ENCODE measurements at regions not wholly inside any gene's neighbourhood (a gene's known extent, or its start where the extent isn't known, plus 50 kb on each side); places are given as distances from the start of the nearest gene placed in this dataset.

- DNase-seq = no peak
Measured at GRCh38 chr15:101124731-101125451, 127.0 kb downstream of the CHSY1 start.

DNA sequence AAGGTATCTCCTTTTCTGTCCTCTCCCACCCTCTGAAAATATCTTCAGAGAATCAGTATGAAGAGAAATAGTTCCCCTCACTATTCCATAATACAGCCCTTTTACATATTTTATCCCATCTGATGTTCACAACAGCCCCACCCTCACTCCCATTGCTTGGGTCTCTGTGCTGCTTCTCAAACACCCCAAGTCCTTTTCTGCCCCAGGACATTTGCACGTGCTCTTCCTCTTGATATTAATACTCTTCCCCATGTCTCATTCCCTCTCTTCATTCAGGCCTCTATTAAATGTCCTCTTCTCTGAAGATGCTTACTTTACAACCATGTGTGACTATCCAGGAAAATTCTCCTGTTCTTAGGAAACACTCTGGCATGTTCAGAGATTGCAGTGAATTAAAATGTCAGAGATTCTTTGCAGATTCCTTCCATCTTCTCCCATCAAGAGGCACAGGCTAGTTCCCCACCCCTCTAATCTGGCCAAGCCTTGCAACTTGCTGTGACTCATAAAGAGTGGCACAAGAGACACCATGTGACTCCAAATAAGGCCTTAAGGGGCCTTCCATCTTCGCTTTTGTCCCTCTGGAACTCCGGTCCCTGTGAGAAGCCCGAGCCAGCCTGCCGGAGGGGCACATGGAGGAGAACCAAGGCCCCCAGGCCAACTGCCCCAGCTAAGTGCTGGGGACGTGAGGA lies 128.5 kb downstream of the CHSY1 start:
- no peak for DNase-seq

DNA sequence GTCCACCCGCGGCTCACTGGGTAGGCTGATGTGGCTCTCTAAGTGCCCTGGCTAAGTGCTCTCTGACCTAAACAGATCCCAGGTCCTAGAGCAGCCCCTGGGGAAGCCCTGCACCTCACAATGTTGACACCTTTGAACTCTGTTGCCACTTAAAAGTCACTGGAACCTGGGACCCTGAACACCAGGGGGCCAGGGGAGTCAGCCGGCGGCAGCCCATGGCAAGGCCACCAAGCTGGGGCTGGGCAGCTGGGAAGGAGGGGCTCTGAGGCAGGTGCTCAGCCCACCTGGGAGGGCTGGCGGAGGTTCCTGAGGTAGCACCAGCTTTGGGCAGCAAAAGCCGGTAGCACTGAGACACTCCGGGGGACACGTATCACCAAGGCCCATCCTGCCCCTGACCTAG lies 129.0 kb downstream of the CHSY1 start:
- no peak for DNase-seq

- no peak for DNase-seq
Measured at GRCh38 chr15:101122266-101122665, 129.6 kb downstream of the CHSY1 start.

DNA sequence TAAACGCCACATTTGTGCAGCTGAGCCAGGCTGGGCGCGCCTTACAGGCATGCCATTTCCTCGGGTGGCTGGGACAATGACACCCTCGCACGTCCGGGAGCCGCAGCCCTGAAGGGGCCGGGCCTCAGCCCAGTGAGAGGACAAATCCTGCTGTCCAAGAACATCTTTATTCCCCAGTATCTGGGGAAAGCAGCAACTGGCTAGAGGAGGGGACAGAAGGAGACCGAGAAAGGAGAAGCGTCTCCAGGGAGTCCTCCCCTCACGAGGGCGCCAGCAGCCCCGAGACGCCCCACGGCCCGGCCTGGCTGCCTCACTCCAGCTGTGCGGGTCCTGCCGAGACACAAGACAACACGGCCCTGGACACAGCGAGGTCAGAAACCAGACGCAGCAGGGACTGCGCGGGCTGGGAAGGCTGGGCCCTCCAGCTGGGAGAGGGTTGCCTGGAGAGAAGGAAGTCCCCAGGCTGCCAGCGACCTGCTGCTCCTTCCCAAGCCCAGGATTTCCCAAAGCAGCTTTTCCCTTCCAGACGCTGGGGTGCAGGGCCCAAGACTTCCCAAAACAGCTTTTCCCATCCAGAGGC lies 130.2 kb downstream of the CHSY1 start:
- DNase-seq = peak in 3 of 6 experiments; percentile 3 to 31 (median 4)

DNA sequence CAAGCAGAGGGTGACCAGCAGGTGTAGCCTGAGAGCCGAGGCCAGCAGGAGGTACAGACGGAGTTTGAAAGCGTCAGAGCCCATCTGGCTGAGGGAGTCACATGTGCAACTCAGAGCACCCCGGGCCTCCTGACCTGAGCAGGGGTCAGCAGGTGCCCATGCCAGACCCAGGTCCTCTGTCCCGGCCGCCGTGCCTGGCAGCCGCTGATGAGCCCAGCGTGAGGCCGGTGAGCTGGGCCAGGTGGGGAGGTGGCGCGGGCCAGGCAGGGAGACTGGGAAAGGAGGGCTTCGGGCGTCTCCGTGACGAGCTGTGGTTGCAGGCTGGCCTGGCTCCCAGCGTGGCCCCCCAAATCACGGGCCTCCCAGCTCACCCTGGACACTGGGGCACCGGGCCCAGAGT lies 130.9 kb downstream of the CHSY1 start:
- no peak for DNase-seq

DNA sequence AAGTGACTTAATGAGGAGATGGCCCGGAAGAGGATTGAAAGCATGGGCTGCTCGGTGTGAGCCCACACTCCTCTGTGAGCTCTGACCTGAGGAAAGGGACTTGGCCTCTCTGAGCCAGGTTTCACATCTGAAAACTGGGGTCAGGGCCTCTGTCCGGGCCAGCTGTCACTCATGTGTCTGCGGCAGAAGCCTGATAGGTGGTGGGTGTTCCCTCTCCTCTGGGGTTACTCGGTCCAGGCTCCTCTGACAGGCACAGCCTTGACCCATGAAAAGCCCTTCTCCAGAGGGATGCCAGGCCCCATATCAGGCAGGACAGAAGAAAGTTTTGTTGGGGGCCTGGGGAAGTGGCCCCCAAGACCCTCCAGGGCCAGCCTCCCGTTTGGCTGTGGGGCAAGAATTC lies 131.4 kb downstream of the CHSY1 start:
- DNase-seq = no peak

All from stimulated activated naive CD4-positive, alpha-beta T cell (primary cell).